Right forelimb (tissue), 1 donor: ENCODE measurements at regions not wholly inside any gene's neighbourhood (a gene's known extent, or its start where the extent isn't known, plus 50 kb on each side); places are given as distances from the start of the nearest gene placed in this dataset.
"Not testable (repeated sequence)": the region's sequence is repeated elsewhere in the genome, so short reads cannot be mapped to it uniquely, and the experiment has no call there.

Source experiments
- DNase-seq: peaks from one replicate; pipeline ENCODE4 v3.0.0-alpha.2; 2018

GRCh38 chr5:10921160-10921559 is 160.1 kb upstream of the DAP start:
- DNase-seq: no peak

- DNase-seq: no peak
Measured at GRCh38 chr5:10920400-10920799, 159.4 kb upstream of the DAP start.

- no peak for DNase-seq
Measured at GRCh38 chr5:10914741-10915480, 153.9 kb upstream of the DAP start.

GRCh38 chr5:10913841-10914240 is 152.8 kb upstream of the DAP start:
- DNase-seq: no peak

GRCh38 chr5:10913181-10913810 is 152.3 kb upstream of the DAP start:
- no peak for DNase-seq

- DNase-seq: no peak
Measured at GRCh38 chr5:10912435-10912834, 151.4 kb upstream of the DAP start.

GRCh38 chr5:10910261-10910660 is 149.2 kb upstream of the DAP start:
- DNase-seq: no peak

GRCh38 chr5:10904862-10905432 is 143.9 kb upstream of the DAP start:
- DNase-seq: no peak

GRCh38 chr5:10903786-10904560 is 142.9 kb upstream of the DAP start:
- DNase-seq: no peak

GRCh38 chr5:10902145-10902544 is 141.1 kb upstream of the DAP start:
- no peak for DNase-seq

GRCh38 chr5:10898514-10898913 is 137.5 kb upstream of the DAP start:
- no peak for DNase-seq

- no peak for DNase-seq
Measured at GRCh38 chr5:10896016-10896415, 135.0 kb upstream of the DAP start.

- DNase-seq: no peak
Measured at GRCh38 chr5:10894445-10895054, 133.5 kb upstream of the DAP start.

GRCh38 chr5:10892911-10893215 is 131.8 kb upstream of the DAP start:
- DNase-seq: no peak

- no peak for DNase-seq
Measured at GRCh38 chr5:10892147-10892910, 131.3 kb upstream of the DAP start.

- no peak for DNase-seq
Measured at GRCh38 chr5:10891193-10891592, 130.2 kb upstream of the DAP start.

- DNase-seq: no peak
Measured at GRCh38 chr5:10886497-10886896, 125.5 kb upstream of the DAP start.

- DNase-seq: no peak
Measured at GRCh38 chr5:10885026-10885425, 124.0 kb upstream of the DAP start.

GRCh38 chr5:10883945-10884344 is 122.9 kb upstream of the DAP start:
- DNase-seq: not testable (repeated sequence)

- no peak for DNase-seq
Measured at GRCh38 chr5:10880934-10881333, 119.9 kb upstream of the DAP start.

GRCh38 chr5:10876996-10877395 is 116.0 kb upstream of the DAP start:
- not testable (repeated sequence) for DNase-seq

GRCh38 chr5:10876006-10876744 is 115.1 kb upstream of the DAP start:
- no peak for DNase-seq
